Gastroesophageal sphincter (tissue), 4 donors: ENCODE measurements at regions not wholly inside any gene's neighbourhood (a gene's known extent, or its start where the extent isn't known, plus 50 kb on each side); places are given as distances from the start of the nearest gene placed in this dataset.

Source experiments
- ATAC-seq: fragments of 150-250 bp; one replicate; pipeline ENCODE4 v1.9.1; 2016; ENCODE audit warnings: mild to moderate bottlenecking, moderate library complexity
- H3K27ac ChIP-seq, 4 donors: fragments of 200-600 bp; sonication (generic) in 3 of 4; 1 replicate in 3 of 4; 2 replicates in 1 of 4; pipeline ENCODE4 v1.5.1; 2016 to 2019
- H3K27me3 ChIP-seq: fragments of 200-600 bp; sonication (generic); one replicate; pipeline ENCODE4 v1.5.1; 2019
- H3K36me3 ChIP-seq, 2 donors: fragments of 200-600 bp; sonication (generic); one replicate each; pipeline ENCODE4 v1.5.1; 2019; ENCODE audit warnings: control low read depth in 1 of 2
- H3K4me1 ChIP-seq, 3 donors: fragments of 200-600 bp; sonication (generic); 1 replicate in 2 of 3; 2 replicates in 1 of 3; pipeline ENCODE4 v1.5.1; 2016 to 2019; ENCODE audit warnings: control low read depth in 2 of 3
- H3K4me3 ChIP-seq, 2 donors: fragments of 200-600 bp; sonication (generic); one replicate each; pipeline ENCODE4 v1.5.1; 2019; ENCODE audit warnings: mild to moderate bottlenecking in 1 of 2, moderate library complexity in 1 of 2
- H3K9me3 ChIP-seq, 3 donors: fragments of 200-600 bp; sonication (generic); one replicate each; pipeline ENCODE4 v1.5.1; 2017 to 2019; ENCODE audit warnings: control low read depth in 2 of 3
- CTCF ChIP-seq, 4 experiments: fragments of 200-600 bp in 2 of 4; fragments of 450-650 bp in 2 of 4; sonication (generic) in 1 of 4; IDR thresholded peaks; one replicate each; pipeline ENCODE4 v1.5.1; 2017 to 2019; ENCODE audit warnings: antibody characterized with exemption in 4 of 4, mild to moderate bottlenecking in 2 of 4, moderate library complexity in 2 of 4
- EP300 ChIP-seq: sonication (generic); formaldehyde crosslinking; IDR thresholded peaks from one replicate; pipeline ENCODE4 v1.6.1; 2017; ENCODE audit warnings: antibody characterized with exemption, mild to moderate bottlenecking
- POLR2A ChIP-seq, 2 donors: fragments of 450-650 bp; IDR thresholded peaks; one replicate each; pipeline ENCODE4 v1.6.1; 2017; ENCODE audit warnings: antibody characterized with exemption in 2 of 2, mild to moderate bottlenecking in 2 of 2, moderate library complexity in 1 of 2
- POLR2AphosphoS5 ChIP-seq: sonication (generic); formaldehyde crosslinking; IDR thresholded peaks from one replicate; pipeline ENCODE4 v1.6.1; 2017; ENCODE audit warnings: antibody characterized with exemption
- WGBS, 2 donors: methylation state at CpG; one replicate each; pipeline ENCODE4 v1.1.5; 2018; ENCODE audit warnings: low coverage in 1 of 2; 5-methylcytosine and 5-hydroxymethylcytosine counted together

- WGBS, 2 donors, result 60 to 74% methylated on average over 1 to 2 of the region's 2 CpGs
- H3K4me3 ChIP-seq, result no peak overlapping the region
- no peak for TF ChIP-seq POLR2AphosphoS5
- no peak for TF ChIP-seq EP300
- TF ChIP-seq POLR2A (IDR thresholded peaks at IDR 0.05), result no peak
- TF ChIP-seq CTCF (IDR thresholded peaks at IDR 0.05), result no peak
- H3K4me1 ChIP-seq, result peaks cover 0 to 20% (median 0%) of the 10 kb centered on the region in 3 donors
- H3K36me3 ChIP-seq, result no peaks in the 10 kb centered on the region
- no peaks in the 10 kb centered on the region for H3K27me3 ChIP-seq
- ATAC-seq, result no peak
- H3K27ac ChIP-seq, result no peak overlapping the region
- H3K9me3 ChIP-seq, result no peaks in the 10 kb centered on the region
These were observed 137.7 kb upstream of the LIMCH1 start for GRCh38 chr4:41400296-41400695.

- Histone ChIP-seq H3K4me1 (peaks cover 4 to 32% (median 7%) of the 10 kb centered on the region in 3 donors), H3K9me3 (no peaks in the 10 kb centered on the region), H3K36me3 (no peaks in the 10 kb centered on the region), H3K4me3 (no peak overlapping the region), H3K27me3 (no peaks in the 10 kb centered on the region), H3K27ac (peak overlapping the region in 3 of 4 donors; percentile 26 to 67 (median 33))
- no peak for ATAC-seq
- 33 to 53% methylated on average over 4 of the region's 4 CpGs for WGBS, 2 donors
- no peak for TF ChIP-seq POLR2AphosphoS5
- TF ChIP-seq POLR2A (IDR thresholded peaks at IDR 0.05), result no peak
- TF ChIP-seq CTCF (IDR thresholded peaks at IDR 0.05), result no peak
- no peak for TF ChIP-seq EP300
These were observed 132.4 kb upstream of the LIMCH1 start for GRCh38 chr4:41405464-41406112.

- TF ChIP-seq POLR2AphosphoS5, result no peak
- TF ChIP-seq EP300, result peak; percentile 29
- ATAC-seq, result peak; percentile 72
- Histone ChIP-seq H3K4me3 (no peak overlapping the region), H3K36me3 (no peaks in the 10 kb centered on the region), H3K4me1 (peaks cover 4 to 35% (median 7%) of the 10 kb centered on the region in 3 donors), H3K9me3 (no peaks in the 10 kb centered on the region), H3K27ac (peak overlapping the region in 3 of 4 donors; percentile 26 to 67 (median 33)), H3K27me3 (no peaks in the 10 kb centered on the region)
- WGBS, 2 donors, result 18% methylated on average over 1 of the region's 1 CpG; no CpG with 5 or more reads in 1 of the 2 donors
These were observed 131.8 kb upstream of the LIMCH1 start for GRCh38 chr4:41406113-41406516.

GRCh38 chr4:41408150-41408549 is 129.8 kb upstream of the LIMCH1 start:
- Histone ChIP-seq H3K27me3 (no peaks in the 10 kb centered on the region), H3K9me3 (no peaks in the 10 kb centered on the region), H3K36me3 (no peaks in the 10 kb centered on the region), H3K4me1 (peaks cover 4 to 40% (median 7%) of the 10 kb centered on the region in 3 donors), H3K4me3 (no peak overlapping the region), H3K27ac (no peak overlapping the region)
- WGBS, 2 donors, result 36 to 67% methylated on average over 1 of the region's 1 CpG
- ATAC-seq, result no peak
- no peak for TF ChIP-seq POLR2A (IDR thresholded peaks at IDR 0.05)
- no peak for TF ChIP-seq POLR2AphosphoS5
- TF ChIP-seq CTCF (IDR thresholded peaks at IDR 0.05), result no peak
- TF ChIP-seq EP300, result no peak

GRCh38 chr4:41408859-41409593 is 128.9 kb upstream of the LIMCH1 start:
- H3K4me3 ChIP-seq, result no peak overlapping the region
- ATAC-seq, result no peak
- no peaks in the 10 kb centered on the region for H3K27me3 ChIP-seq
- no peaks in the 10 kb centered on the region for H3K9me3 ChIP-seq
- H3K27ac ChIP-seq, result no peak overlapping the region
- WGBS, 2 donors, result 44 to 57% methylated on average over 4 of the region's 4 CpGs
- H3K4me1 ChIP-seq, result peaks cover 4 to 49% (median 7%) of the 10 kb centered on the region in 3 donors
- TF ChIP-seq POLR2A (IDR thresholded peaks at IDR 0.05) (no peak), CTCF (IDR thresholded peaks at IDR 0.05) (no peak), EP300 (no peak), POLR2AphosphoS5 (no peak)
- H3K36me3 ChIP-seq, result no peaks in the 10 kb centered on the region
